Activated naive CD8-positive, alpha-beta T cell (primary cell): ENCODE measurements at regions not wholly inside any gene's neighbourhood (a gene's known extent, or its start where the extent isn't known, plus 50 kb on each side); places are given as distances from the start of the nearest gene placed in this dataset.
A peak's percentile ranks its signal among the peaks of the same experiment; 100 is the strongest.

Experiments used
- H3K27ac Mint-ChIP-seq: one replicate; pipeline ENCODE4 v1.8.0; 2021; ENCODE audit warnings: mixed read lengths
- H3K27me3 Mint-ChIP-seq: one replicate; pipeline ENCODE4 v1.8.0; 2021; ENCODE audit warnings: mixed read lengths
- H3K36me3 Mint-ChIP-seq: one replicate; pipeline ENCODE4 v1.8.0; 2021; ENCODE audit warnings: mixed read lengths
- H3K4me1 Mint-ChIP-seq: one replicate; pipeline ENCODE4 v1.8.0; 2021; ENCODE audit warnings: low read depth, mixed read lengths
- H3K4me3 Mint-ChIP-seq: one replicate; pipeline ENCODE4 v1.8.0; 2021; ENCODE audit warnings: mild to moderate bottlenecking, mixed read lengths
- H3K9me3 Mint-ChIP-seq: one replicate; pipeline ENCODE4 v1.8.0; 2021; ENCODE audit warnings: low read depth, mixed read lengths

- no peak overlapping the region for H3K27ac Mint-ChIP-seq
Measured at GRCh38 chr20:63081351-63081750, 74.6 kb upstream of the BHLHE23 start.

GRCh38 chr20:63080811-63081210 is 74.0 kb upstream of the BHLHE23 start:
- Mint-ChIP-seq H3K27me3 (peaks cover 21% of the 10 kb centered on the region), H3K4me3 (no peak overlapping the region), H3K9me3 (peaks cover 27% of the 10 kb centered on the region)

More at GRCh38 chr20:63081351-63081750, 74.6 kb upstream of the BHLHE23 start:
- no peak overlapping the region for H3K4me3 Mint-ChIP-seq
- H3K4me1 Mint-ChIP-seq: no peaks in the 10 kb centered on the region
- H3K27me3 Mint-ChIP-seq: peaks cover 21% of the 10 kb centered on the region
- peaks cover 23% of the 10 kb centered on the region for H3K9me3 Mint-ChIP-seq
- H3K36me3 Mint-ChIP-seq: peaks cover 4% of the 10 kb centered on the region

DNA sequence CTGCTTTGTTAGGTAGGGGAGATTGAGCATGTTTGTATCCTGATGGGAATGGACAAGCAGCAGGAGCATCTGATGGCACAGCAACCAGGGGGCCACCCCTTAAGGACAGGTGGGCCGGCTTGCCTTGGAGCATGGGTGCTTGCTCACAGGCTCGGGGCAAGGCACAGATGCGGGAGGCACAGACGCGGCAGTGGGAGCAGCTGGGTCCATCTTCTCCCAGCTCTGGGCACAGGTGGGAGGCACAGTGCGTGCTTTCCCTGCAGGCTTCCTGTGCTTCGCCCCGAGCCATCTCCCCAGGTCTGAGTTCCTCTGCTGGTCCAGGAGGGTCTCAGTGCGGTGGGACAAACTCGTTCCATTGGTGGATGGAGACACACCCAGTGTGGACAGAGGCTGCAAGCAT is 73.6 kb upstream of the BHLHE23 start:
- peaks cover 27% of the 10 kb centered on the region for H3K9me3 Mint-ChIP-seq
- peaks cover 6% of the 10 kb centered on the region for H3K36me3 Mint-ChIP-seq
- H3K4me3 Mint-ChIP-seq: no peak overlapping the region
- H3K4me1 Mint-ChIP-seq: no peaks in the 10 kb centered on the region
- peaks cover 18% of the 10 kb centered on the region for H3K27me3 Mint-ChIP-seq
- H3K27ac Mint-ChIP-seq: no peak overlapping the region

More at GRCh38 chr20:63080811-63081210, 74.0 kb upstream of the BHLHE23 start:
- Mint-ChIP-seq H3K36me3 (peaks cover 6% of the 10 kb centered on the region), H3K4me1 (no peaks in the 10 kb centered on the region), H3K27ac (no peak overlapping the region)

DNA sequence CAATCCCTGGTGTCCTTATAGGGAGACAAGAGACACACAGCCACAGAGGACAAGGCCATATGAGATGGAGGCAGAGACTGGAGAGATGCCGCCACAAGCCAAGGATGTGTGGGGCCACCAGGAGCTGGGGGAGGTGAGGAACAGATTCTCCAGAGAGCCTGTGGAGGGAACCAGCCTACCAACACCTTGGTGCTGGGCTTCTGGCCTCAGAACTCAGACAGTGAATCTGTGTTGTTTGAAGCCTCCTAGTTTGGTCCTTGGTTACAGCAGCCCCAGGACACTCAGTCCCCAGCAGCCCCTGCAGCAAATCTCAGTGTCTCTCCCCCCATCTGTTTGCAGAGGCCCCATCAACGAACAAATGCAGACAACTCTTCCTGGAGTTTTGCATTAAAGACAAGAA is 73.2 kb upstream of the BHLHE23 start:
- Mint-ChIP-seq H3K36me3 (peaks cover 6% of the 10 kb centered on the region), H3K4me3 (no peak overlapping the region), H3K4me1 (no peaks in the 10 kb centered on the region), H3K27ac (no peak overlapping the region), H3K9me3 (peaks cover 27% of the 10 kb centered on the region), H3K27me3 (peaks cover 18% of the 10 kb centered on the region)

DNA sequence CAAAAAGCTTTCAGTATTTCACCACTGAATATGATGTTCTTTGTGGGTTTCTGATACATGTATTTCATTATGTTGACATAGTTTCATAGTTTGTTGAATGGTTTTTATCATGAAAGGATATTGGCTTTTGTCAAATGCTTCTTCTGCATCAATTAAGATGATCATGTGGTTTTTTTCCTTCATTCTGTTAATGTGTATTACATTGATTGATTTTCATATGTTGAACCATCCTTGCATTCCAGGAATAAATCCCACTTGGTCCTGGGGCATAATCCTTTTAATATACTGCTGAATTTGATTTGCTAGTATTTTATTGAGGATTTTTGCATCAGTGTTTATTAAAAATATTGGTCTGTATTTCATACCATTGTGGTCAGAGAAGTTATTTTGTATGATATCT is 70.9 kb upstream of the BHLHE23 start:
- Mint-ChIP-seq H3K4me1 (peaks cover 3% of the 10 kb centered on the region), H3K27me3 (peaks cover 22% of the 10 kb centered on the region)

DNA sequence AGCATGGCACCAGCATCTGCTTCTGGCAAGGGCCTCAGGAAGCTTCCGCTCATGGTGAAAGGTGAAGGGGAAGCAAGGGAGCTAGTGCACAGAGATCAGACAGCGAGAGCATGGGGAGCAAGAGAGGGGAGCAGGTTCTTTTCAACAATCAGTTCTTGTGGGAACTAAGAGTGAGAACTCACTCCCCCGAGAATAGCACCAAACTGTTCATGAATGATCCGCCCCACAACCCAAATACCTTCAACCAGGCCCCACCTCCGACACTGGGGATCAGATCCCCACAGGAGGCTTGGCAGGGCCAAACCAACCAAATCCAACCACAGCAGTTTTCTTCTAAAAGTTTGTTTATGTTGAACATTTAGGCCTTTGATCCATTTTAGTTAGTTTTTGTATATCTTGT is 69.7 kb upstream of the BHLHE23 start:
- no peak overlapping the region for H3K4me3 Mint-ChIP-seq
- peaks cover 27% of the 10 kb centered on the region for H3K9me3 Mint-ChIP-seq
- peaks cover 6% of the 10 kb centered on the region for H3K36me3 Mint-ChIP-seq
- no peak overlapping the region for H3K27ac Mint-ChIP-seq
- H3K4me1 Mint-ChIP-seq: peaks cover 4% of the 10 kb centered on the region
- peaks cover 19% of the 10 kb centered on the region for H3K27me3 Mint-ChIP-seq

More for the DNA sequence above, 70.9 kb upstream of the BHLHE23 start:
- no peak overlapping the region for H3K27ac Mint-ChIP-seq
- peaks cover 6% of the 10 kb centered on the region for H3K36me3 Mint-ChIP-seq
- peaks cover 27% of the 10 kb centered on the region for H3K9me3 Mint-ChIP-seq
- no peak overlapping the region for H3K4me3 Mint-ChIP-seq

DNA sequence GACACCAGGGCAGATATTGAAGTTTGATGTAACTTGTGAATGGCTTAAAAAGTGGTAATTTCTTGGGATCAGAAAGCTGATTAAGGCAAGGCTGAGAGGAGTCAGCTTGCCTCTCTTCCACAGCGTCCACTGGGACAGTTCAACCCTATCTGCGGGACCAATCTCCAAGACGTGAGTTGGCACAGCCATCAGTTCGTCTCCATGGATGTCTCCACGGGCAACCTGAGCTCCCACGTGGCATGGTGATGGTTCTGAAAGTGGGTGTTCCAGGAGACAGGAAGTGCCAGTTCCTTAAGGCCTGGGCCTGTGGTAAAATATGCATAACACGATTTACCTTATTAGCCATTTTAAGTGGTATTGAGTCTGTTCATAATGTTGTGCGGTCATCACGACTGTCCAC is 67.9 kb upstream of the BHLHE23 start:
- H3K27ac Mint-ChIP-seq: no peak overlapping the region
- peaks cover 8% of the 10 kb centered on the region for H3K4me1 Mint-ChIP-seq
- peaks cover 4% of the 10 kb centered on the region for H3K36me3 Mint-ChIP-seq
- peaks cover 27% of the 10 kb centered on the region for H3K27me3 Mint-ChIP-seq
- no peak overlapping the region for H3K4me3 Mint-ChIP-seq
- peaks cover 24% of the 10 kb centered on the region for H3K9me3 Mint-ChIP-seq

GRCh38 chr20:63074182-63074581 is 67.4 kb upstream of the BHLHE23 start:
- peaks cover 4% of the 10 kb centered on the region for H3K36me3 Mint-ChIP-seq
- peaks cover 24% of the 10 kb centered on the region for H3K27me3 Mint-ChIP-seq
- H3K4me3 Mint-ChIP-seq: no peak overlapping the region
- H3K27ac Mint-ChIP-seq: no peak overlapping the region
- peaks cover 22% of the 10 kb centered on the region for H3K9me3 Mint-ChIP-seq
- H3K4me1 Mint-ChIP-seq: peaks cover 8% of the 10 kb centered on the region

DNA sequence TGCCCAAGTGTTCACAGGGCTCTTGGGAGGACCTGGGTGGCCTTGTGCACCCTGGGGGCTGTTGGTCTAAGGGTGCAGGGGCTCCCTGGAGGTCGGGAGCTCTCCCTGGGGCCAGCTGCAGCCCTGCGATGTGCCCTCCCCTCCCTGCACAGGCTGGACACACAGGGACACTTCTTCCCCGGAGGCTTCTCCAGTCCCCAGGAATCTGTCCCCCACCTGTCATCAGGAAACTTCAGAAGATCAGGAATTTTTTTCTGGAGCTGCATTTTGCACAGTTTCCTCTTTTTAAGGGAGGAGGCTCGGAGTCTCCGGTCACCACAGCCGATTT is 66.9 kb upstream of the BHLHE23 start:
- Mint-ChIP-seq H3K4me1 (peaks cover 8% of the 10 kb centered on the region), H3K9me3 (peaks cover 22% of the 10 kb centered on the region), H3K4me3 (no peak overlapping the region), H3K27ac (no peak overlapping the region), H3K27me3 (peaks cover 24% of the 10 kb centered on the region), H3K36me3 (peaks cover 4% of the 10 kb centered on the region)

GRCh38 chr20:63072991-63073737 is 66.4 kb upstream of the BHLHE23 start:
- Mint-ChIP-seq H3K27ac (no peak overlapping the region), H3K27me3 (peaks cover 24% of the 10 kb centered on the region), H3K36me3 (peaks cover 4% of the 10 kb centered on the region), H3K4me1 (peaks cover 8% of the 10 kb centered on the region), H3K4me3 (peak overlapping the region; percentile 56), H3K9me3 (peaks cover 17% of the 10 kb centered on the region)

DNA sequence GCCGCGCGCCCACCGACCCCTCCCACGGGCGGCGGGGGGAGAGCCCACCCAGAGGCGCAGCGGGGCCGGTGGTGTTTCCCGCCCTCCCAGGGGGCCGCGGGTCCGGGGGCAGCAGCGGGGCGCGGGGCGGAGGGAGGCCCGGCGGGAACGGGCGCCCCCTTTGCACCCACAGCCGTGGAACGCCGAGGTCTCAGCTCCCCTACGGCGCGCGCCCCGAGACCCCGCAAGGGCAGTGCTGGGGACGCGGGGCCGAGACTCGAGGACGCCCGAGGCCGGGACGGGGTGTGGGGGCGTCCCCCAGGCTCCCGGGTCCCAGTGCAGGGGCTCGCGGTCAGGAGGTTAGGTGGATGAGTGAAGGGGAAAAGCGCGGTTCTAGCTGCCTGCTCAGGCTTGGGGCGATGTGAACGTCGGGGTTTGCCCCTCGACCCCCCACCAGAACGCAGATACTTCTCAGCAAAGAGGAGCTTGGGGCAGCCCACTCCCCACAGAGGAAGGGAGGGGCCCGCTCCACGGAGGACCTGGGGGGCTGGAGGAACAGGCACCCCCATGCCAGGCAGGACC is 65.5 kb upstream of the BHLHE23 start:
- Mint-ChIP-seq H3K36me3 (peaks cover 2% of the 10 kb centered on the region), H3K4me3 (no peak overlapping the region), H3K27me3 (peaks cover 24% of the 10 kb centered on the region), H3K27ac (no peak overlapping the region), H3K4me1 (peaks cover 8% of the 10 kb centered on the region), H3K9me3 (peaks cover 8% of the 10 kb centered on the region)

DNA sequence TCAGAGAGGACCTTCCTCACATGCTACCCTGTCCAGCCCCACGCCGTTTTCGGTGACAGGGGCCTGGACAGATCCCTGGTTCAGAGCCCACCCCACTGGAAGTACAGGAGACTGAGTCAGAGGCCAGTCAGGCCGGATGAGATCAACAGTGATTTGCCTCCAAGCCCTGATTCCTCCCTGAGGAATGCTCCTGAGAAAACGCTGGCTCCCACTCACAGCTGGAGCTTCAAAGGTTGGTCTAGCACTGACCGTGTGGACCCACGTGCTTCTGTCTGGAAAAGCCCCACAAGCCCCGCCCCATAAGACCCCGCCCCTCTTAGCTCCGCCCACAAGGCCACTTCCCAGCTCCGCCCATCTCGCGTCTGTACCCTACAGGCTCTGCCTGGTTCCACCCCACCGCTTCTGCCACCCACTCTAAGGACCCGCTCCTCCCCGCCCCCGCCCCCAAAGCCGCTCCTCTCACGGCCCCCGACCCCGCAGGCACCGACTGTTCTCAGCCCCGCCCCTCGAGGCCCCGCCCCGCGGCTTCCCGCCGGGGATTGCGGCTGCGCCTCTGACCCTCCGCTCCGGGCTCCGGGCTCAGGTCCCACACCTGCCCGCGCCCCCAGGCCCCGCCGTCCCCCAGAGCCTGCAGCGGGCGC is 64.9 kb upstream of the BHLHE23 start:
- Mint-ChIP-seq H3K4me1 (peaks cover 8% of the 10 kb centered on the region), H3K36me3 (peaks cover 2% of the 10 kb centered on the region), H3K27me3 (peaks cover 26% of the 10 kb centered on the region), H3K27ac (no peak overlapping the region), H3K9me3 (peaks cover 7% of the 10 kb centered on the region), H3K4me3 (peak overlapping the region; percentile 52)

DNA sequence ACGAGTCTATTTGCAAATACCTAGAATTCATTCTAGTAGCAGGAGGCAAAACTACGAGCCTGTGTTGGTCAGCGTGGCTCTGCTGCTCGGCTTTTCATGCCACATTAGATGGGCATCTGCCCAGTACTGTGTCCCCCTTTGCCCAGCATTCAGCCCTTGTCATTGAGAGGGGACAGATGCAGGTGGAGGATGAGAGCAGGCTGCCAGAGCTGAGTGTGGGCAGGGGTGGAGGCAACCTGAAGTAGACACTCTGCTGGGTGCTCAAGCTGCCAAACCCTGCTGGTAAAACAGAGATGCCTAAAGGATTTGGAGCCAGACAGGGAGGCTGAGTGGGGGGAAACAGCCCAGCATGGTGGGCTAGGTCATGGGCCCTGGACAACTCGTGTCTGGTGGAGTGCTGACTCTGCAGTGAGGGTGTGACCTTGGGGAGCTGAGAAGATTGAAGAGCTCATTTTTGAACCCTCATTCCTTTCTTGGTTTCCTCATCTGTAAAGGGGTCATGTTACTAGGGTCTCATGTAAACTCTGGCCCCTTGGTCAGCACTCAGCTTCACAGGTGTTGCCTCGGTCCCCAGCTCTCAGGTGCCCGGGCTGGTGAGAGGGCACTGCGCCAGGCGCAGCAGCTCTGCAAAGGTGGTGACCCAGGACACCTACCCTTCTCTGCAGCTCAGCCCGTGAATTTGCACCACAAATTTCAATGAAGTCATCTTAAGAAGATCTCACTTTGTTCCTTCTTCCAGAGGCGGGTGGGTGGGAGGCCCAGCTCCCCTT is 64.2 kb upstream of the BHLHE23 start:
- no peaks in the 10 kb centered on the region for H3K36me3 Mint-ChIP-seq
- peaks cover 22% of the 10 kb centered on the region for H3K27me3 Mint-ChIP-seq
- H3K9me3 Mint-ChIP-seq: no peaks in the 10 kb centered on the region
- H3K27ac Mint-ChIP-seq: no peak overlapping the region
- peak overlapping the region; percentile 20 for H3K4me3 Mint-ChIP-seq
- H3K4me1 Mint-ChIP-seq: peaks cover 8% of the 10 kb centered on the region

- H3K27me3 Mint-ChIP-seq: peaks cover 22% of the 10 kb centered on the region
Measured at GRCh38 chr20:63070301-63070625, 63.5 kb upstream of the BHLHE23 start.

More at GRCh38 chr20:63070301-63070625, 63.5 kb upstream of the BHLHE23 start:
- Mint-ChIP-seq H3K4me3 (no peak overlapping the region), H3K27ac (no peak overlapping the region), H3K36me3 (no peaks in the 10 kb centered on the region), H3K4me1 (peaks cover 8% of the 10 kb centered on the region), H3K9me3 (no peaks in the 10 kb centered on the region)
